ENCODE measurements at regions not wholly inside any gene's neighbourhood (a gene's known extent, or its start where the extent isn't known, plus 50 kb on each side); places are given as distances from the start of the nearest gene placed in this dataset.
"Not testable (repeated sequence)": the region's sequence is repeated elsewhere in the genome, so short reads cannot be mapped to it uniquely, and the experiment has no call there.

DNA sequence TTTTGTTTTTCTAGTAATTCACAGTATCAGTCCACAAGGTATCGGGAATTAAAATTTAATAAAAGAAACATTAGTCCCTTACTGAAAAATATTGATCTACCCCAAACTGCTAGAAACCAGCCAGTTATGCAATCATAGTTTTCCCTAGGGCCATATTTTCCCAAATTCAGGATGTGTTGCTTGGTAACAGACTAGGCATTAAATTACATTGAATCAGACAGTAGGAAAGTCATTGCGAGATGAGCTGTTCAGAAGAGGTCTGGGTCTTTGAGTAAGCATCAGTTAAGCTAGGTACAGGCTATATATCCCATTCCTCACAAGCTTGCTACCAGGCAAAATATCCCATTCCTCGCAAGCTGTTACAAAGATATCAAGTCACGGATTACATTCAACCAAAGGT lies 123.0 kb upstream of the CCDC150 start:
- no peak for DNase-seq (ENCODE audit: extremely low read depth, low read depth)
- TF ChIP-seq, protein P1, sequence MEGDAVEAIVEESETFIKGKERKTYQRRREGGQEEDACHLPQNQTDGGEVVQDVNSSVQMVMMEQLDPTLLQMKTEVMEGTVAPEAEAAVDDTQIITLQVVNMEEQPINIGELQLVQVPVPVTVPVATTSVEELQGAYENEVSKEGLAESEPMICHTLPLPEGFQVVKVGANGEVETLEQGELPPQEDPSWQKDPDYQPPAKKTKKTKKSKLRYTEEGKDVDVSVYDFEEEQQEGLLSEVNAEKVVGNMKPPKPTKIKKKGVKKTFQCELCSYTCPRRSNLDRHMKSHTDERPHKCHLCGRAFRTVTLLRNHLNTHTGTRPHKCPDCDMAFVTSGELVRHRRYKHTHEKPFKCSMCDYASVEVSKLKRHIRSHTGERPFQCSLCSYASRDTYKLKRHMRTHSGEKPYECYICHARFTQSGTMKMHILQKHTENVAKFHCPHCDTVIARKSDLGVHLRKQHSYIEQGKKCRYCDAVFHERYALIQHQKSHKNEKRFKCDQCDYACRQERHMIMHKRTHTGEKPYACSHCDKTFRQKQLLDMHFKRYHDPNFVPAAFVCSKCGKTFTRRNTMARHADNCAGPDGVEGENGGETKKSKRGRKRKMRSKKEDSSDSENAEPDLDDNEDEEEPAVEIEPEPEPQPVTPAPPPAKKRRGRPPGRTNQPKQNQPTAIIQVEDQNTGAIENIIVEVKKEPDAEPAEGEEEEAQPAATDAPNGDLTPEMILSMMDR (IDR thresholded peaks at IDR 0.05; ENCODE audit: low read depth, low read length) = no peak

DNA sequence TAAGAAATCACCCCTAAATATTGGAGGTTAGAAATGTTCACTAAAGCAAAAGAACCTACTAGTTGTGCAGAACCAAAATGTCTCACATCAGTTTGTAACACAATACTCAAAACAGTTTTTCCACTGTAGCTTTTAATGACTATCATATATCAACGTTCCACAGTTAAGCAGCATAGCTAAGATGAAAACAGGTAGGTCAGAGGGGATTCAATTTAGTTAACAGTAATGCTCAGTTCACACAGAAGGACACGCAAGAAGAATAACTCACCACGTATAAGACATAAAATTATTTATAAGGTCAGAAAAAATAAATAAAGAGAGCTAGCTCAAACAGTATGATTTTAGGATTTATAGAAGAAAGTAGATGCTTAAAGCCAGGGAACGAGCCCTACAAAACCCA lies 118.9 kb upstream of the CCDC150 start:
- no peak for DNase-seq (ENCODE audit: extremely low read depth, low read depth)
- TF ChIP-seq, protein P1 (IDR thresholded peaks at IDR 0.05; ENCODE audit: low read depth, low read length) = no peak

DNA sequence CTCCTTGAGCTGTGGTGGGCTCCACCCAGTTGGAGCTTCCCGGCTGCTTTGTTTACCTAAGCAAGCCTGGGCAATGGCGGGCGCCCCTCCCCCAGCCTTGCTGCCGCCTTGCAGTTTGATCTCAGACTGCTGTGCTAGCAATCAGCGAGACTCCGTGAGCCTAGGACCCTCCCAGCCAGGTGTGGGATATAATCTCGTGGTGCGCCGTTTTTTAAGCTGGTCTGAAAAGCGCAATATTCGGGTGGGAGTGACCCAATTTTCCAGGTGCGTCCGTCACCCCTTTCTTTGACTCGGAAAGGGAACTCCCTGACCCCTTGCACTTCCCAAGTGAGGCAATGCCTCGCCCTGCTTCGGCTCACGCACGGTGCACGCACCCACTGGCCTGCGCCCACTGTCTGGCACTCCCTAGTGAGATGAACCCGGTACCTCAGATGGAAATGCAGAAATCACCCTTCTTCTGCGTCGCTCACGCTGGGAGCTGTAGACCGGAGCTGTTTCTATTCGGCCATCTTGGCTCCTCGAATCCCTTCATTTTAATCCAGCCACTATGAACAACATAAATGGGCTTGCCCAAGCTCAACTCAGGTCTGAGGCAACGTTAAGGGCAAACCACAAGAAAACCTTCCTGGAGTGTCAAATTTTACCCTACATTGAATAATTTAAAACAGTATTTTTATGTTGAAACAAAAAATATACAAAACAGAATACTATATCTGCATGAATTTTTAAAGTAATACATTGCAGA lies 112.4 kb upstream of the CCDC150 start:
- DNase-seq (ENCODE audit: extremely low read depth, low read depth) = not testable (repeated sequence)

DNA sequence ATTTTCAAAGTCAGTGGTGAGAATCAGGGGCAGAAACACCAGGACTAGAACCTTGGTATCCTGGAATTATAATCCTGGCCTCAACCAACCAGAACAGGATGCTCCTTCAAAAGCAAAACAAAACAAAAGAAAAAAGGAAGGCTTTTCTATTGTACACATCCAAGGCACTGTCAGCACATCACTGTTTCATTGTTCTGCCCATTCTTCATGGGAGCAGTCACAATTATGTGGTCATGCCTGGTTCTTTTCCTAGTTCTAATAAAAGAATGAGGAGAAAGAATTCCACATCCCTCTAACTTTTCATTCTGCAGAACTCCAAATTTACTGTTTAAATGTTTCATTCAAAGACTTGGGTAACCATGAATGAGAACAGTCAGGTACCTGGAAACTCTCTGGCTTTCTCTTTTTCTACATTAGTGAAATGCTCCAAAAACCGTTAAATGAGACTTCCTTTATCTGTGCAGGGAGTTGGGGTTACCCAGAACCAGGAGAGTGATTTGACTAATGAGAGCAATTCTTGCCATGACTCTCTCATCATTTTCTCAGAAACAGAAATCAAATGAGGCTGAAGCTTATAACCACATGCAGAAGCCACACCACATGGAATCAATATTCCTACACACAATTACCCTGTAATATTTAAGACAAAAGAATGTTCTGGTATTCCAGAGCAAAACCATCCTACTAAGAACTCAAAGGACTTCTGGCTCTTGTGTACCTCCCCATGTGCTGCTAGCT lies 110.9 kb upstream of the CCDC150 start:
- no peak for DNase-seq (ENCODE audit: extremely low read depth, low read depth)
- TF ChIP-seq, protein P1 (IDR thresholded peaks at IDR 0.05; ENCODE audit: low read depth, low read length) = no peak

DNA sequence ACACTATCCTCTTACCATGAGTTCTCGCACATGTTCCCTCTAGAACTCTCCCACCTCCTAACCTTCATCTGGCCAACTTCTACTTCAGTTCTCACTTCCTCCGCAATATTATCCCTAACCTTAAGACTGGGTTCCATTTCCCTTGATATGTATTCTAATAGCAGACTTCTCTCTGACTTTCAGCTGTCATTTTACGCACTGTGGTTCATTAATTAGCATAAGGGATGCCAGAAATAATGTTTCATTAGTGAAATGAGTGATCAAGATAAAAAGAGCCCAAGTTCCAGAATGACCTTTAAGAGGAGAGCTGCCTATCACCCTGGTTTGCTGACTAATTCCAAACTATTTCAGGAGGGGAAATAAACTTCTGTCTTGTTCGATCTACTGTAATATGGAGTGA lies 108.6 kb upstream of the CCDC150 start:
- DNase-seq (ENCODE audit: extremely low read depth, low read depth) = no peak
- TF ChIP-seq, protein P1 (IDR thresholded peaks at IDR 0.05; ENCODE audit: low read depth, low read length) = no peak

DNA sequence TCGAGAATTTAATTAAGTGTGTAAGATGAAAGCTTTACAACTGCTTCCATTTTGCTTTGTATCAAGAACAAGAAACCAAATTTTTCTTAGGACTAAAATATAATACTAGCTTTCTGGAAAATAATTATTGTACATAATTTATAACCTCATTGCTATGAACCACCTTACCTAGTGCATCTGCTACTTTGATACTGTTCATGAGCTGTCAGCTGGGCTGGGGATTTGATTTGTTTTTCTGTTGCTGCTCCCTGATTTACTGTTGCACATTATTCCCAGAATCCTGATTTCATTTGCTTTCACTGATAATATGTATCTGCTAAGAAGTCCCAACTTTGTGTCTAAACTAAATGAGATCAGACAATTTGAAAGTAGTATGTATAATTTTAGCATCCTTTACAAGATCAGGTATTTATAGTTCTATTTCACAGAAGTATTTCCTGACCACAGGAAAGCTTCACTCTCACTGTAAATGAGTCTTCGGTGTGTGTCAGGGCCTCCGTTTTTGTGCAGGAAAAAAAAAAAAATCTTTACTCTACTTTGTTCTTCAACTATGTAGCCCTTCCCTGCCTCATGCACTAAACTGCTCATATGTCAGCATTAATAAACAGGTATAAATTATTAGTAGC lies 105.6 kb upstream of the CCDC150 start:
- no peak for DNase-seq (ENCODE audit: extremely low read depth, low read depth)
- TF ChIP-seq, protein P1 (IDR thresholded peaks at IDR 0.05; ENCODE audit: low read depth, low read length) = no peak

DNA sequence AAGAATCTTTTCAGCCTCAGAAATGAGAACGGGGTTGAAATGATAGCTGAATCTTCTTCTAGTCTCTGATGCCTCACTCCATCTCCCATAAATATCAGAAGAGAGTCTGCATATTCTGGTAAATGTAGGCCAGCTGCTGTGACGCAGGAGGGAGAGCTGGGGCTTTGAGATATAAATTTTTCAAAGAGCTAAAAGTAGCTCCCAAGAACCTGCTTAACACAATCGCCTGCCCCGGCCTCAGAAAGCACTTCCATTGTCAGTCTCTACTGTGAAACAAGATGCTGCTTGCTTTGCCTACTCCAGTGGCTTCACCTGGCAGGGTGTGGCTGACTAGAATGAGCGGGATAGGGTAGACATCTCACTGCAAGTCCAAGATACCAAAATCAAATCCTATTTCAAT lies 105.0 kb upstream of the CCDC150 start:
- DNase-seq (ENCODE audit: extremely low read depth, low read depth) = no peak
- TF ChIP-seq, protein P1 (IDR thresholded peaks at IDR 0.05; ENCODE audit: low read depth, low read length) = no peak
